NCI-H1105 treated with DMSO at 0.1 percent for 48 hours (cell line): ENCODE measurements at regions not wholly inside any gene's neighbourhood (a gene's known extent, or its start where the extent isn't known, plus 50 kb on each side); places are given as distances from the start of the nearest gene placed in this dataset.
"Not testable (repeated sequence)": the region's sequence is repeated elsewhere in the genome, so short reads cannot be mapped to it uniquely, and the experiment has no call there.

Experiments
- DNase-seq: peaks from one replicate; lab custom pipeline; 2025; lab: John Stamatoyannopoulos, UW

DNA sequence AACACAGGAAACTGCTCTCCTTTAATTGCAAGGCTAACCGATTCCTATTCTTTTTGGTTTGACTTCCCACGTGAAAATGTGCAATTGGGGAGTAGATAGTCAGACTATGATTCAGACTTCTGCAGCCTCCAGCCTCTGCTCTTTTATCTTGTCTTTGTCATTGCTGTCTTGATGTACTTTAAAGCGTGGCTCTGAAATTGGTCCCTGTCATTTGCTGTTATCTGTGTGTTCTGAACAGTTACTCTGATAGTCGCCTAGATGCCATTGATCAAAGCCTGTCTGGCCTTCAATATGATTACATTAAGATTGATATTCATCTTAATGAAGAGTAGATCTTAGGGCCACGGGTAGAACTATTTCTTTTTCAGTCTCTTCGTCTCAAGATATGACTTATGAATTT lies 799.2 kb downstream of the REEP3 start:
- no peak for DNase-seq

- DNase-seq: no peak
Observed at GRCh38 chr10:64329510-64329909, 808.3 kb downstream of the REEP3 start.

GRCh38 chr10:64332551-64332950 lies 811.4 kb downstream of the REEP3 start:
- DNase-seq: no peak

- no peak for DNase-seq
Observed at GRCh38 chr10:64334084-64334483, 812.9 kb downstream of the REEP3 start.

DNA sequence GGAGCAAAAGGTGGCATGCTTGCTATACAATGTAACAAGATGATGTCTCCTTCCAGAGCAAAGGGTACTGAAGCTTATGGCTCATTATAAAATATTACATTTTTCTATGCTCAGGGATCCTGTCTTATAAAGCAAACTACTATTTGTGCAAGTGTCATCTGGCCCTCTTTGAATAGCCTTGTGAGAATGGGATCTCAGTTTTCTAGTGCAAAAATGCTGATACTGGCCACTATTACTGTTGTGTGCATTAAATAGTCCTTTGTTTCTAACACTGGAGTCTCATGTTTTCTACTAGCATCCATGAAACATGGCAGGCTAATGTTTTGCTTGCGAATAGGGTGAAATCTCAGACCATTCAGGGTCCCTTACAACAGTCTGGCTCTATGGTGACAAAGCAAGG lies 823.0 kb downstream of the REEP3 start:
- DNase-seq: no peak

DNA sequence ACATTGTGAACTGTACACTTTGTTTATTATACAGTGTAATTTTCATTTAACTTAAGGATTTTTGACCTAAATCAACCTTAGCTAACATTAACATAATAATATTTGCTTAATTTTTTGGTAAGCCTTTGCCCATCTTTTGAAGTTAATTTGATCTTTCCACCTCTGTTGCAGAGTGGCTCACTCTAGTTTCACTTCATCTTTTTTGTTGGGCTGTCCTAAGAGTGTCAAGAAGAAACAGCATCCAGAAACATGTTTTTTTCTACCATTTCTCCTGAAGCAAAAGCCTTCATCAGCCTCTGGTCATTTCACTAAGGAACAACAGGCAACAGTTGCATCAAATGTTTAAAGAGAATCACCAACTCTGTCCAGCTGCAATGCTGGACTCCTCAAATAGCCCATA lies 824.7 kb downstream of the REEP3 start:
- DNase-seq: no peak

- no peak for DNase-seq
Observed at GRCh38 chr10:64346389-64346788, 825.2 kb downstream of the REEP3 start.

GRCh38 chr10:64350665-64351064 lies 829.5 kb downstream of the REEP3 start:
- no peak for DNase-seq

- DNase-seq: no peak
Observed at GRCh38 chr10:64358907-64359306, 837.7 kb downstream of the REEP3 start.

- not testable (repeated sequence) for DNase-seq
Observed at GRCh38 chr10:64360240-64360639, 839.0 kb downstream of the REEP3 start.

GRCh38 chr10:64363687-64364086 lies 842.5 kb downstream of the REEP3 start:
- DNase-seq: no peak

GRCh38 chr10:64365663-64366062 lies 844.5 kb downstream of the REEP3 start:
- DNase-seq: no peak

DNA sequence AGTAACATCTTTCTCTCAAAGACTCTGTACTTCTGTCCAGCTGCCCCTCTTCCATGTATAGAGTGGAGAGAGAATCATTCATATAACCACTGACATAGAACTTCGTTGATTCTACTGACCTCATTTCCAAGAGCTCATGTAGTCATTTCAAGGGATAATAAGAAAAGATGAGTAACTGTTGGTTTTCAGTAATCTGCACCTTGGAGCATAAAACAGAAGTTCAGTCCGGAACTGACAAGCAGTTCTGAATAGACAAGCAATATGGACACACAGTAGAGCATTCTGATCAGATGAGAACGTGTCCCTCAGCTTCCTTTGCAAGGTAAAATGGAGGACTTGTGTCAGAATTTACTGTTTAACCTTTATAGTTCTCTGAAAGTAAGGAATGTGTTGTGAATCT lies 847.1 kb downstream of the REEP3 start:
- DNase-seq: no peak

DNA sequence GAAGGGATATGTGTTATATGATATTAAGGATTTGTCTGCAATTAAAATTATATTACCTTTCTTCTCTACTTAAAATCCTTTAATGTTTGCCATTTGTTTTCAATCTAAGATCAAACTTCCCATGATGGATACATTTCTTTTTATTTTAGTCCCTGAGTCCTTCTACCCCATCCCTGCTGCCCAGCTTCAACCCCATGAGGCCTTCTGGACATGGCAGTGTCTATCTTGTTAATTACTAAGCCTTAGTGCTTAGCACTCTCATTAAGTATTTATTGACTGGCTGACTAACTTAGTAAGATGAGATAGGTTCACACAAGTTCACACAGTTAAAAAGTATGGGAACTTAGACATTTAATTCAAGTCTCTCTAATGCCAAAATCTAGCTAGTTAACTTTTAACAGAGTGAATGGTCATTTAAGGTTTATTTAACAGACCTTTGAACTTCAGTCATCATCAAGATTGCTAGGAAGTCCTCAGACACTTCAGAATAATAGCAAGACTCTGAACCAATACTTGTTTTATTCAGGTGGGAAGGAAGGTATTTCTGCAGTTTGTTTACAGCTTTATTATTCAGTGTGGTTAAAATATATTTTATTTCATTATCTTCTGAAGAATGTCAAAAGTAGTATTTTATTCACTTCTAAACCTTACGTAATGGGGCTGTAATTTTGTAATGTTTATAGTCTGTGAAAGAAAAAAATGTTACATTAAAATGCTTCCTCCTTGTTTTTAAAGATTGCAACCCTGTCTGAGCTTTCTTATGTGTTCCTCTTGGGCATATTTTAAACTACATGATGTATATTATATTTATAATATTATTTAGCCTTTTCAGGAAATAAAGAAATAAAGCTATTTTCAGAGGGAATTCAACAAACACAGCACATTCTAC lies 848.9 kb downstream of the REEP3 start:
- DNase-seq: no peak

DNA sequence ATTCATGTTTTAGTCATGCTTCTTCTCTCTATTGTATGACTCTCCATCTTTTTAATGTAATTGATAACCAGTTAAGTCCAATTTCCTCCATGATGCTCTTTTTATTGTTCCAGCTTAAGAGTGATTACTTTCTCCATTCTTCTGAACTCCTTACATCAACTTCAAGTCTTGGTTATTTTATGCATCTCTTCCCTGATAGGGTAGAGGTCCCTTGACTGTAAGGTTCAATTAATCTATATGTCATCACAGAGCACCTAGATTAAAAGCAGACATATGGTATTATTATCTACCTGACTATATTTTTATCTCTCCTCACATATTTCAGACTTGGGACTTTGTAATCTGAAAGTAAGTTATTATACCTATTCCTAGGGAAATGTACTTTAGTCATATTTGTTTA lies 853.1 kb downstream of the REEP3 start:
- DNase-seq: no peak

DNA sequence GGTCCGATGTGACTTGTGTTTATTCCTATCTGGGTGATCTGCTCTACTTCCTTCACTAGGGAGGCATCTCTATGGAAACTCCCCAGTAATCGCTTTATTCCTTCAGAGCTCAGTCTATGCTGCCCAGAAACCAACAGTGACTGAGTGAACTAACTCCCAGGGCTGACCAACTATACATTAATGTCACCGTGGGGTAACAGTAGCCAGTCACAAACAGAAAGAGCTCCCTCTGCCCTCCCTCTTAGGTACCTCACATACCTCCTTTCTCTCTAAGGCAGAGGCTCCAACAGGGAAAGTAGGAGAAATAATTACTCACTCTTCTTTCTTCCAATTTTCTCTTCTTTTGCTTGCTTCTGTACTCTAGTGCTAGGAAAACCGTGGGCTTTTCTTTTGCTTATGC lies 855.0 kb downstream of the REEP3 start:
- no peak for DNase-seq

GRCh38 chr10:64379898-64380297 lies 858.7 kb downstream of the REEP3 start:
- no peak for DNase-seq

DNA sequence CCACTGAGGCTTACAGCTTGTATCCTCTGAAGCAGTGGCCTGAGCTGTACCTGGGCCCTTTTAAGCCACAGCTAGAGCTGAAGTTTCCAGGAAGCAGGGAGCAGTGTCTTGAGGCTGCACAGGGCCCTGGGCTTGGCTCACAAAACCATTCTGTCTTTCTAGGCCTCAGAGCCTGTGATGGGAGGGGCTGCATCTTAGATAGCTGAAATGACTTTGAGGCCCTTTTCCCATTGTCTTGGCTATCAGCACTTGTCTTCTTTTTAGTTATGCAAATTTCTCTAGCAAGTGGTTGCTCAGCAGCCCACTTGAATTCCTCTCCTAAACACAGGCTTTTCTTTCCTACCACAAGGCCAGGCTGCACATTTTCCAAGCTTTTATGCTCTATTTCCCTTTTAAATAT lies 864.2 kb downstream of the REEP3 start:
- no peak for DNase-seq

- no peak for DNase-seq
Observed at GRCh38 chr10:64394744-64395143, 873.5 kb downstream of the REEP3 start.

DNA sequence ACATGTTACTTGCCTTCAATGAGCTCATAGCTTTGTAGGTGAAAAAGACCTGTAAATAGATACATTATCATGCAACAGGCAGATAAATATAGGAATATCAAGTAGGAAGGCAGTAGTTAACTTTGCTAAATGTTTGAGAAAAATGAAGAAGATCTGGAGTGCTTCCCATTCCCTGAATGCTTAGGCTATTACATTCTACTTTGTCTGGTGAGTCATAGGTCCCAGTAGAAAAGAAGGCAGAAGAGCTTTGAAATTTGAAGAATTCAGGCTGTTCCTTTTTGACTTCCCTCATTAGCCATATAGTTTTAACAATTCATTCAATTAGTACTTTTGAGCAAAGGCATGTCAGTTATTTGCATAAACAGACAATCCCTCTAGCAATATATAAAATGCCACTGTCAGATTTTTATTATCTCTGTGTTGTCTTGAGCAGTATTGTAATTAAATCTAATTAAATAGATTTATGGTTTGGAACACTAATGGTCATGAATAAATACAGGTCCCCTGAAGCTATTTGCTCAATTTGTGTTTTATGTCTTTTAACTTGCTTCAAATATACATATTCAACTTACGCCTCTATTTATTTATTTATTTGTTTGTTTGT lies 875.0 kb downstream of the REEP3 start:
- DNase-seq: no peak

DNA sequence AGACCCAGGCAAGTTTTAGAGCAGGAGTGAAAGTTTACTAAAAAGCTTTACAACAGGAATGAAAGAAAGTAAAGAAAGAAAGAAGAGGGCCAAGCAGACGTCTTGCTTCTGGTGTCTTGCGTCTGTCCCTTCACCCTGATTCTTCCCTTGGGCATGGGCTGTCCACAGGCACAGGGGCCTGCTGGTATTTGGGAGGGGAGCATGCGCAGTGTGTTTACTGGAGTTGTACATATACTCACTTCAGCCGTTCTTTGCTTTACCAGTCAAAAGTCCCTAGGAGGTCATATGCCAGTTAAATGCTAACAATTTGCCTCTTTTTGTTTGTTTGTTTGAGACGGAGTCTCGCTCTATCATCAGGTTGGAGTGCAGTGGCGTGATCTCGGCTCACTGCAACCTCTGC lies 875.9 kb downstream of the REEP3 start:
- DNase-seq: no peak

GRCh38 chr10:64408391-64409183 lies 887.4 kb downstream of the REEP3 start:
- DNase-seq: no peak

DNA sequence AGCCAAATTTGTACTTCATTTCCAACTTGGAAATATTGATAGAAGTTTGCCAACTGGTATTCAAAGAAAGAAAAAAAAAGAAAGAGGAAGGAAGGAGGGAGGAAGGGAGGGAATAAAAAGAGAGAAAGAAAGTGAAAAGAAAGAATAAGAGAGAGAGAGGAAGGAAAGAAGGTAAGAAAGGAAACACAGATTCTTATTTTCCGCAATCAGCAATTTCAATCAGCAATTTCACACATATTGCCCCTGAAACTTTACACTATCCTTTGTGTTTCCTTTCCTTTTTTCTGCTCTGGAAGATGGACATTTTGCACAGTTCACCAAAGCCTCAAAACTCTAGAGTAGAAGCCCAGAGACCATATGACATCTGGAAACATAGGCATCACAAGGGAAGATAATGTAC lies 888.1 kb downstream of the REEP3 start:
- no peak for DNase-seq
